Endothelial cell of umbilical vein (primary cell): ENCODE measurements at regions not wholly inside any gene's neighbourhood (a gene's known extent, or its start where the extent isn't known, plus 50 kb on each side); places are given as distances from the start of the nearest gene placed in this dataset.

Source experiments
- CTCF ChIP-seq, 2 donors: IDR thresholded peaks; 1 replicate in 1 of 2; 2 replicates in 1 of 2; pipeline ENCODE4 v1.5.1; 2011; ENCODE audit warnings: low read length in 2 of 2, mild to moderate bottlenecking in 2 of 2, moderate library complexity in 2 of 2, control low read depth in 1 of 2, inconsistent platforms in 1 of 2, low read depth in 1 of 2; ENCODE audit not compliant: insufficient read depth in 1 of 2; ENCODE audit errors: extremely low read depth in 1 of 2
- EZH2 ChIP-seq: IDR thresholded peaks from 2 replicates; pipeline ENCODE4 v1.6.1; 2012; ENCODE audit warnings: borderline replicate concordance, low read depth, mild to moderate bottlenecking, moderate library complexity, low read length, inconsistent platforms; ENCODE audit not compliant: severe bottlenecking
- POLR2A ChIP-seq: IDR thresholded peaks from 2 replicates; pipeline ENCODE4 v1.6.1; 2012; ENCODE audit warnings: low read depth, mild to moderate bottlenecking, control low read depth, low read length

- TF ChIP-seq CTCF (IDR thresholded peaks at IDR 0.05; ENCODE audit: extremely low read depth in 1 of 2, insufficient read depth in 1 of 2, low read depth in 1 of 2, low read length in 2 of 2) (no peak), EZH2 (no peak), POLR2A (no peak)
Observed at GRCh38 chr14:28284546-28285300, 481.9 kb upstream of the FOXG1 start.
